ENCODE measurements at regions not wholly inside any gene's neighbourhood (a gene's known extent, or its start where the extent isn't known, plus 50 kb on each side); places are given as distances from the start of the nearest gene placed in this dataset.

DNA sequence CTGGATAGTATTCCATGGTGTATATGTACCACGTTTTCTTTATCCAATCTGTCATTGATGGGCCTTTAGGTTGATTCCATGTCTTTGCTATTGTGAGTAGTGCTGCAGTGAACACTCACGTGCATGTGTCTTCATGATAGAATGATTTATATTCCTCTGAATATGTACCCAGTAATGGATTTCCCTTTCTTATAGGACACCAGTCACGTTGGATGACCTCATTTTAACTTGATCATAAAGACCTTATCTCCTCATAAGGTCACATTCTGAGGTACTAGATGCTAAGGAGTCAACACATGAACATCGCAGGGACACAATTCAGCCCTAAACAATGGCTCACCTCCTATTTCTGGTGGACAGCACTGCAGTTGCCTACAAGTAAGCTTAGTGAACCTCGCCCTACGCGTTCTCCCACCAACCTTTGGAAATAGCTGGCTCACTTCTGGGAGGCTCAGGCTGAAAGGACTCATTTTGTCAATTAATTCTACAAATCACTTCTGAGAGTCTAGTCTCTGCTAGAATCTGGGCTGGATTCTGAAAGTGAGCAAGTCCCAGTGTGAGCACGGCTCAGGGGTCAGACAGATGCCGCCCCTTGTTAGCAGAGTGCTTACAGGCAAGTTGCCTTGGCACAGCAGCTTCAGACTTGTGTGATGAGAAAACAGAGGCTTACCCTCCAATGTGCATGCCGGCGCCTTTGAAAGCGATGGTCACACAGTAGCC is 183.8 kb upstream of the GSC start:
- DNase-seq: no peak

- DNase-seq: no peak
These were observed 182.2 kb upstream of the GSC start for GRCh38 chr14:94952097-94952496.

- DNase-seq: peak in 2 of 5 experiments; percentile 72 to 83
These were observed 176.3 kb upstream of the GSC start for GRCh38 chr14:94946244-94946643.

DNA sequence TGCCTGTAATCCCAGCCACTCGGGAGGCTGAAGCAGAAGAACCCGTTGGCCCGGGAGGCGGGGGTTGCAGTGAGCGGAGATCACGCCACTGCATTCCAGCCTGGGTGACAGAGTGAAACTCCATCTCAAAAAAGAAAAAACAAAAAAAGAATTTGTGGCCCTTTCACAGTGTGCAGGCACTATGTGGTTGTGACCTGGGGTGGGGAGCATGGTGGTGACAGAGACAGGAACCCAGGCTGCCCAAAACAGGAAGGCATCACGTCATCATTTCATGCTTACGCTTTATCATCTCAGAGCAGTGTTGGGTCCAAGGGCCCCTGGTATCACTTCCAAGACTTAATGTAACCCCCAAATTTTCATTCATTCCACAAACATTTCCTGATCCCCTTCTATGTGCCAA is 175.7 kb upstream of the GSC start:
- DNase-seq: peak in 3 of 5 experiments; percentile 21 to 86 (median 83)

- DNase-seq: no peak
These were observed 174.8 kb upstream of the GSC start for GRCh38 chr14:94944636-94945258.

DNA sequence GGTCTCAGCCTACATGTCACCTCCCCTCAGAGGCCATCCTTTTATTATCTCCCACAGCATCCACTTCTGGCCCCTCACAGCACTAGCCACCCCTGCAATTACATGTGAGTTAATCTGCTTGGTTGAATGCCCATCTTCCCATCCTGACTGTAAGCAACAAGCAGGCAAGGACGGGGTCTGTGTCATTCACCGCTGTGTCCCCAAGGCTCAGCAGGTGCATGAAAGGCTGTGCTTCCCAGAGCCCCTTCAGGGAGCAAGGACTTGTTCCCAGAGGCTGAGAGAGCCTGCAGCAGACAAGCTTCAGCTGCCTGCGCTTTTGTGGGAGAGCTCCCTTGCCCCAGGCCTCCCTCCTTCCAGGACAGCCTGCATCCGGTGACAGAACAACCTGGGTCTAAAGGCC is 172.7 kb upstream of the GSC start:
- no peak for DNase-seq

DNA sequence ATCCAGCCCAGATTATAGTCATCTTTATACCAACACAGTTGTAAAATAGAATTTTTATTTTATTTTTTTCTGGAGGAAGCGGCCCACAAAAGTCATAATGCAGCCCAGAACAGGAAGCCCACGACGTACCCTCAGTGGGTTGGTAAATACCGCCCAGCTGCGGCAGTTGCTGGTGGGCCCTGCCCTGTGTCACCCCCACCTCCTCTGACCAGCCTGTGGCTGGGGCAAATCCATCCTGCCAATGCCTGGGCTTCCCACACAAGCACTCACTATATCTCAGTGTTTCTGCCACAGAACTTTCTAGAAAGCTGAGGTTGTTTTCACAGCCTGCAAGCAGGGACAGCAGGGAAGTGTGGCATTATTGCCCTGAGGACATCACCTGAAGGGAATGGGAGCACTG is 171.4 kb upstream of the GSC start:
- DNase-seq: no peak

- no peak for DNase-seq
These were observed 170.5 kb upstream of the GSC start for GRCh38 chr14:94940263-94940993.

DNA sequence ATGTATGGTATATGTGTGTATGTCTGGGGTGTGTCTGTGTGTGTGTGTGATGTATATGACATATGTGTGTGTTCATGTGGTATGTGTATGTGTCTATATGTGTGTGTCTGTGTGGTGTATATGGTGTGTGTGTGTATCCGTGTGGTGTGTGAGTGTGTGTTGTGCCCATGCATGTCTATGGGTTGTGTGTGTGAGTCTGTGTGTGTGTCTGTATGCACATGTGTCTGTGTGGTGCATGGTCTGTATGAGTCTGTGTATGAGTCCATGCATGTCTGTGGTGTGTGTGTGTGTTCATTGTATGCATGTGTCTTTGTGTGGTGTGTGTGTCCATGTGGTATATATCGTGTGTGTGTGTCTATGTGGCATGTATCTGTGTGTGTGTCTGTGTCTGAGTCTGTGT is 168.1 kb upstream of the GSC start:
- no peak for DNase-seq

- DNase-seq: no peak
These were observed 167.2 kb upstream of the GSC start for GRCh38 chr14:94936901-94937685.

- DNase-seq: no peak
These were observed 166.5 kb upstream of the GSC start for GRCh38 chr14:94936401-94936892.

GRCh38 chr14:94935706-94936300 is 165.9 kb upstream of the GSC start:
- DNase-seq: no peak

DNA sequence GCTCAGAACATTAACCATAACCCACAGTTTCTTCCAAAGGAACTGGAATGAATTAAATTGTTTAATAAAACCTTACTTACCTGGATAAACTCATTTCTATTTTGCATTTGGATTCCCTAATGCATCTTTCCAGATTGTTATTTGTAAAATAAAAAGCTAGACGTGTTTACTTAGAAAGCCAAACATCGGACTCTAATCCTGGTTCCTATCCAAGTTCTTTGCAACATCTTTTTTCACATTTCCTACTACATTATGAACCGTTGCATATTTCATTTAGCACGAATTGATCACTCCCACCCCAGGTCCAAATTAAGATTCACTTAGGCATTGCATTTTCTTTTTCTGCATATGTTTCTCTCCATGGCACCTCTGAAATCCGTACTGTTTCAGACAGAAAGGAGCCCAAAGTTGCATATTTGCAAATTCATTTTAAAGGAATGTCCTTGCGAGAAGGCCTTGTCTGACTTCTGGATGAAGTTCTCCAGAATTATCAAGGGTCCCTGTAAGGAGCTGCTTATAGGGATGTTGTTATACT is 164.4 kb upstream of the GSC start:
- DNase-seq: no peak

DNA sequence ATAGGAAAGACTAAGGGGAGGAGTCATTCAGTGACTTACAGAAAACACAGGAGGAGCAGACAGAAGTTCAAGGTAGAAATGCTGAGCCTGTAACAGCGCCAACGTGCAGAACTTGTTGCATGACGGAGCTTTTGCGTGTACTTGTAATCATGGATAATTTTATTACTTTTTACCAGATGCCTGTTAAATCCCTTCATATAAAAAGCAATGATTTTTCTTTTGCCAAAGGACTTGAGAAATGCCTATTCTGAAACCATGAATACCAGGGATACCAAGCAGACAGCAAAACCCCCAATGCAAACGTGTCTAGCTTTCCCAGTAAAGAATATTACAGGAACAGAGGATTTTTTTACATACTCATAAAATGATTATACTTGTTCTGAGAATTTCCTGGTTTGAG is 163.6 kb upstream of the GSC start:
- no peak for DNase-seq

- DNase-seq: no peak
These were observed 162.7 kb upstream of the GSC start for GRCh38 chr14:94932589-94932988.

GRCh38 chr14:94930690-94931089 is 160.8 kb upstream of the GSC start:
- no peak for DNase-seq

DNA sequence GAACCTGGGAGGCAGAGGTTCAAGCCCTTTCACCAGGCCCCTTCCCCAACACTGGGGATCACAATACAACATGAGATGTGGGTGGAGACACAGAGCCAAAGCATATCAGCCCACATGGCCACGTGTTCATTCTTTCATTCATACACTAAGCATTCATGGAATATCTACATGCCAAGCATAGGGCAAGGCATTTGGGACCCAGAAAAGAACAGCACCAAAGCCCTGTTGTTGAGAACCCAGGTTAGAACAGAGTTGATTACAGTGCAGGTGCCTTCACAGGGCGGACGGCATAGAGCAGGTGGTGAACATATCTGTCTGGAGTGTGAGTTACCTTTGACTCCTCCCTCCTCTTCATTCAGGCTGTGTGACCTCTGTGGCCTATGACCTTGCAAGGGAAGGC is 159.4 kb upstream of the GSC start:
- DNase-seq: no peak

GRCh38 chr14:94926176-94926575 is 156.3 kb upstream of the GSC start:
- DNase-seq: no peak

DNA sequence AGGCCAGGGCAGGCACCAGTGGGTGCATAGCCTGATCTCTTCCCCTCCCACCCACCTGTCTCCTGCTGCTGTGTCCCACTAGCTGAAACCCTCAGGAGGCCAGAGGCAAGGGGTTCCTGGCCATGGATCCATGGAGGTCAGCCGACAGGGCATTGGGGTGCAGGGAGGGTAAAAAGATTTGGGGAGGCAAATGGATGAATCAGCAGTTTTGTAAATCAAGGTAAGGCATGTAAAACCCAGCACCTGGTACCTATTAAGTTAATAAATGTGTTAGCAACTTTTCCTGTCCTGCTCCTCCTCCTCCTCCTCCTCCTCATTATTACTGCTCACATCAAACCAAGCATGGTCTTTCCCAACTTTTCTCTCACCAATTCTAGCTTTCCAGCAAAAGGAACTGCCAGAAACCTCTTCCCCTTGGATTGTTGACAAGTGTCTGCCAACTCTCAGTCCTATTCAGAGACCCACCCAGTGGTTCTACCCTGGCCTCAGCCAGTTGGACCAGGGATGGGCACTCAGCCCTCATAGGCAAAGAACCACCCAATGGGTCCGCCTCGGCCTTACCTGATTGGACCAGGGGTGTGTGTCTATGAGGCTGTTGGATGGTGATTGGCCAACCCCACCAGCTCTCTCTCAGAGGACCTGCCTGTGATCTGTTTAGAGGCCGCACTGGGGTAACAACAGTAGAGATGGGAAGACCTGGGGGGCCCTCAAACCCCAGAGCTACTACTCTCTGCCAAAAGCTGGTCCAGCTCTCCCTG is 155.7 kb upstream of the GSC start:
- no peak for DNase-seq

GRCh38 chr14:94924189-94924588 is 154.3 kb upstream of the GSC start:
- DNase-seq: no peak

- no peak for DNase-seq
These were observed 153.9 kb upstream of the GSC start for GRCh38 chr14:94923786-94924185.

Data from T-helper 2 cell (primary cell).